GM21786 (cell line): ENCODE measurements at regions not wholly inside any gene's neighbourhood (a gene's known extent, or its start where the extent isn't known, plus 50 kb on each side); places are given as distances from the start of the nearest gene placed in this dataset.
"Not testable (repeated sequence)": the region's sequence is repeated elsewhere in the genome, so short reads cannot be mapped to it uniquely, and the experiment has no call there.

Source experiments
- ATAC-seq: cut with Tn5 transposase; IDR thresholded peaks from one replicate; pipeline ENCODE4 v1.9.1; 2021; ENCODE audit not compliant: unreplicated experiment

DNA sequence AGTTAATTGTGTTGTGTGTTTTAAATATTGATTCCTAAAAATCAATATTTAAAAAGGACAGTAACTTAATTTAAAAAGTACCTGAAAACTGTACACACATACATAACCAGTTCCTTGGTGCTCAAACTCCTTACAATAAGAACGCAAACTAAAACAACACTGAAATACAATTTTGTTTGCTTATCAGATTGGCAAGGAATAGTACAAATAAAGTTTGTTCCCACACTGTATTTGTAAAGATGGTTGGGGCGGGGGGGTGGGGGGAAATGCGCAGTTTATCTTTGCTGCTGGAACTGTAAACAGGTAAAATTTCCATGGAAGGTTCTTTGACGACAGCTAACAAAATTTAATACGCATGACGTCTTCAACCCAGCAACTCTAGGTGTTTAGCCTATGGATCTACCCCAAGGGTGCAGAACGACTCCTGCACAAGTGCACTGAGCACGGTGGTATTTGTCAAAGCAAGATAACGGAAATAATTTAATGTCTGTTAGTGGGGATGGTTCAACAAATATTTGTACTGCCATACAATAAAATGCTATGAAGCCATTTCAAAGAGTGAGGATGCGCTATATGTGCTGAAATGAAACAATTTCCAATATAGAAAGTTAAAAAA lies 96.5 kb downstream of the ING1 start:
- ATAC-seq, result no peak

DNA sequence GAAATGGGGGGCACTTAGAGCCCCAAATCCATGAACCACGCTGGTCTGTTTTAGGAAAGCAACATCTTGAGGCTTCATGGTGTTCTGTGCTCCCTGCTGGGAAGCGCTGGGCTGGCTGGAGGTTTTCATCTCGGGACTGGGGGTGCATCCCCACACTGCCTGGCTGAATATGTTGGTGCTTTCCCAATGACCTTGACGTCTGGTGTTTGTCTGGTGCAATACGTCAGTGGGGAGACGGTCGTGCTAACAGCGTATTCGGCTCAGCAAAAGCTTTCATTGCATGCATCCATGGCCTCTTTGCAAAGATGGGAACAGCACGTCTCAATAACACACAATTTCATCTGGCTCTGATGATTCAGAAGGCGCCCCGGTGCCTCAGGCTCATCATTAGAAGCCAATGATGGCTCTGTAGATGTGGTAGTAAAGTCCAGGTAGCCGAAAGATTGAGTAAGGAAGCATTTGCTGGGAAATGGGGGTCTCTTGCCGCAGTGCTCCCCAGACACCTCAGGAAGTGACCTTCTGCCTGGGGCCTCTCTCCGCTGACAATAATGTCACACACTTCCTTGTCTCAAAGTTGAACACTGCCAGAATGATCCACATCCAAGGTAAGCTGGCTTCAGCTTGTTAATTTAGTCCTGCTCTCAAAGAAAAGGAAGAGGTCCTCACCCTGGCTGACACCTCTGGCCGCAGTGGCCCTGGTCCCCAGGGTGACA lies 97.7 kb downstream of the ING1 start:
- no peak for ATAC-seq

DNA sequence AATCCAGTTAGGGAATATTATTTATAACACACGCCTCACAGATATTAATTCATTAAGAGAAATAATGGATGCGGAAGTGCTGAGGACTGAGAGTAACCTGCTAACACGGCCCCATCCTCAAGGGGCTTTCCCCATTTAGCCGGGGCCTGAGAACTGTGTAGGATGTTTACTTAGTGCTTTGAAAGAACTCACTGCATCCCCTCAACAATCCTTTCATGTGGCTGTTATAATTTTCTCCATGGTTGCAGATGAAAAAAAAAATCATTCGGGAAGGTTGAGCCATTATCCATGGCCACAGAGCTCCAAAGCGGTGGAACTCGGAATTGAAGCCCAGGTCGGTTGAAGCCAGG lies 98.2 kb downstream of the ING1 start:
- ATAC-seq, result no peak

DNA sequence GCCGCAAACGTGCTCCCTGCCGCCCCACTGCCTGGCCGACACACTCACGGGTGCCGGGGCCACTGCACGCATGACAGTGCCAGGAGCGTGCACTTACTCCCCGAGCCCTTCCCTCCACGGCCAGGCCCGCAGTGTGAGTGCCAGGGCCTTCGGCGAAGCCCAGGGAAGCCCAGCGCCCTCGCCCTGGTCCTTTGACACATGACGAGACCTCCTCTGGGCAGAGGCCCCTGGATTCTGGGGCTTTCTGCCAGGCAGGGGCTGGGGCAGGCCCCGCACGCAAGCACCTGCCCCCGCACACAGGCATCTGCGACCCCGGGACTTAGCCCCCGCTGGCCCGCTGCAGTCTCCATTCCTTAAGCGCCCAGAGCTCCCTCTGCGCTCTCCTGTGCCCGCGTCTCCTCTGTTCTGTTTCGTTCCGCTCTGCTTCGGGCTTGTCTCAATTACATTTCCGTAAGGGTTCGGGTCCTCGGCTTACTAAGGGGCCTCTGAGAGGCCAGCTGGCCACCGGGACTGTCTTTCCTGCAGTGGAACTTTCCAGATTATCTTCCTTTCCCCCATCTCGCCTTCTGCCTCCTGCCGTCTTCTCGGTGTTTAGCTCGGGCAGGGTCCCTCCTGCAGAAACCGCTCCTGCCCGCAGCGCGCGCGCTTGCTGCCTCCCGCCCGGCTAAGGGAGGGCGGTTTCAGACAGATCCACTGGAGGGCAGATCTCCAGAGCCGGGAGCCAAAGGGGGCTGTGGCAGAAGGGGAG lies 98.8 kb downstream of the ING1 start:
- no peak for ATAC-seq

DNA sequence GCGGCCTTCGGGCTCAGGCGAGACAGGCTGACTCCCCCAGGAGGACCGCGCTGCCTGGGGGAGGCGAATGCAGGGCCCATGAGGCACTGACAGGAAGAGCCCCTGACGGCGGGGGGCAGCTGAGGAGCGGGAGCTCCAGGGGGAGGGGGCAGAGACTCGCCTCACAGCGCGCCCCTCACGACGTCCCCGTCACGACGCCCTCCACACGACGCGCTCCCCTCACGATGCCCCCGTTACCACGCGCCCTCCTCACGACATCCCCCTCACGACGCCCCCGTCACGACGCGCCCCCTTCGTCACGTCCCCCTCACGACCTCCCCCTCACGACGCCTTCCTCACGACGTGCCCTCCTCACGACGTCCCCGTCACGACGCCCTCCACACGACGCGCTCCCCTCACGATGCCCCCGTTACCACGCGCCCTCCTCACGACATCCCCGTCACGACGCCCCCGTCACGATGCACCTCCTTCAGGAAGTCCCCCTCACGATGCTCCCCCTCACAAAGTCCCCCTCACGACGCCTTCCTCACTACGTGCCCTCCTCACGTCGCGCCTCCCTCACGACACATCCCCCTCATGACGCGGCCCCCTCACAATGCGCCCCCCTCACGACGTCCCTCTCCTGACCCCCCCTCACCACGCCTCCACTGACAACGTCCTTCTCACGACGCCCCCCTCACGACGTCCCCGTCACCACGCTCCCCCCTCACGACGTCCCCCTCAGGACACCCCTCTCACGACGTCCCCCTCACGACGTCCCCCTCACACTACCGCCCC lies 99.6 kb downstream of the ING1 start:
- no peak for ATAC-seq

DNA sequence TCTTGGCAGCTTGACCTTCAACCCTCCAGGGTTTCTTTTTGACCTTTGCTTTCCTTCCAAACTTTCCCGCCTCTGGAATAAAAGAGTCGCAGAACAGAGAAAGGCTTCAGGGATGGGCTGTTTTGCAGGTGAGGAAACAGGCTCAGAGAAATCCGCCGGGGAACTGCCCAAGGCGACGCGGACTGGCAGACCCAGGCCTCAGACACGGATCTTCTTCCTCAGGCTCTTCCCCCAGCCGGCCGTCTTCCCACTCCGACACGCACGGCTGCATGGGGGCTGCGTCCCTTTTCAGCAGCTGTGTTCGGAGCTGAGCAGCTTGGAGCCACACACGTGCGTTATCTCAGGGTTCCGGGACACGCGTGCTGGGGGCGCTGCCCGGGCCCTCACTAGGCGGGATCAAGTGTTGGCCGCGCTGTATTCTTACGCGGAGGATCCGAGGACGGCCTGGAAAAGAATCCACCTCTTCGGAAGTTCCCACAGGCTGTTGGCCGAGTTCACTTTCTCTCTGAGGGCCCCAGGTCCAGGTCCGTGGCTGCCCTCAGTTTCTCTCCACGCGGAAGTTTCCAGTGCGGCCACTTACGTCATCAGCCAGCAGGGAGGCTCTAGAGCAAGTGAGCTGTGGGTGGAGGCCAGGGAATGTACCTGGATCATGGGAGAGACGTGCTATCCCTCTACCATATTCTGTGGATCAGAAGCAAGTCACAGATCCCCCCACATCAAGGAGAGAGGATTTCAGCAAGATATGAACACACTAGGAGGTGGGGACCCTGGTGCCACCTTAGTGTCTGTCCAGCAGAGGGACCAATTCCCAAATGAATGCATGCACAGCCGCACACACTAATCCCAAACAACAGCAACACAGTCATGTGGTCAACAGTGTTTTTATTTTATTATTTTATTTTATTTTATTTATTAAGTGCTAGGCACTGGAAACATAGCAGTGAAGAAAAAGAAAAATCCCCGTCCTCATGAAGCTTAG lies 100.4 kb downstream of the ING1 start:
- no peak for ATAC-seq

DNA sequence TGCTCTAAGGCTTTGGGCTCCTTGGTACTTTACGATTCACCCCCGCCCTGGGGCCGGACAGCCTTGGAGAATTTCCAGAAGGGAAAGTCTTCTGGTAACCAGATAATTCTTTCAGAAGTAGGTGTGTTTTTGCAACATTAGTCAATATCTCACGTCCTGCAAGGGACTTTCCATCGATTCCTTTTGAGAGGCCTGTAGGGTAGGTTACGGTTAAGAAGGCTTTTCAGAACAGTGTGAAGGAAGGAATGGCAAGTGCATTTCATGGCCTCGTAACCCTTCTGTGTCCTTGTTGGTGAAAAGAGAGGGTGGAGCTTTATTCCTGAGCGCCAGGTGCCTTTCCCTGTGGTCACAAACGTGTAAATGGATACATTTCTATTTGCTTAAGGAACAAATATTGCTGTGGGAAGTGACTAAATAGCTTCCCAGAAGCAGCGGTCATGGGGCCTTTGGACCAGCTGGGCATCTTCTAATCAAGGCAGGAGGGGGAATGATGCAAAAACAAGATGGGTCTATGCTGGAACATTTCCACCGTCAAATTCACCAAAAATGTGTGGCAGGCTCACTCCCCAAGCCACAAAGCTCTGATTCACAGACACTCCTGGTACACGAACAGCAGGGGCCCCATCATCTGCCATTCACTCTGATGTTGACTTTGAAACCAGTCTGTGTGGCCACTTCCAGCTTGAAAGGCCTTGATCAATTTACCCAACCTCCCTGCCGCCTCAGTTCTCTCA lies 99.2 kb downstream of the ANKRD10 start:
- ATAC-seq, result no peak

DNA sequence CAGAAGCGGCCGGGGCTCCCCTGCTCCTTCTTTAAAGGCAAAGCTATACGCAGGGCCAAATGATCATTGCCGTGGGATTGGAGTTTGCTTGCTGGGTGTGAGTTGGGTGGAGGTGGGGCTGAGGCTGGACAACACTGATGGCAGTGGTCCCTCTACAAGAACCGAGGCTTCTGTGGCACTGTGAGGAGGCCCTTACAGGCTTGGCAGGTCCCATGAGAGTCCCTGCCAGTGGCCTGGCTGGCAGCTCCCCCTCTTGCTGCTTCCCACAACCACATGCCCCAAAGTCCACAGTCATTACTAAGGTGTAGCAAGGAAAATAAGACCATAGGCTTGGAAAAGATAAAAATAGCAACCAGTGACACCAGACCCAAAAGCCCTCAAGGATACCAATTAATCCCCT lies 98.4 kb downstream of the ANKRD10 start:
- ATAC-seq, result no peak

DNA sequence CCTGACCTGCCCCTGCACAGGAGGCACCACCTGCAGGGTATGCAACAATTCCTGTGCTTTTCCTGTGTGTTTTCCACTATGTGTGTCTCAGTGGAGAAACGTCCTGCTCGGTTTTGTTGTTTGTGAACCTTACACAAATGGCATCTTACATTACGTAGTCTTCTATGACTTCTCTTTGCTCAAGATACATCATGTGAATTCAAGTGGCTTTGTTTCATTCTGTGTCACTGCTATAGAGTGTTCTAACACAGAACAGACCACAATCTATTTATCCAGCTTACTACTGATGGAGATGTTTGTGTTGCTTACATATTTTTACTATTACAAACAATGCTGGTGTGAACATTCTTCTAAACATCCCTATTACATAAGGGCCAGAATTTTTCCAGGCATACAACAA lies 97.7 kb downstream of the ANKRD10 start:
- no peak for ATAC-seq

DNA sequence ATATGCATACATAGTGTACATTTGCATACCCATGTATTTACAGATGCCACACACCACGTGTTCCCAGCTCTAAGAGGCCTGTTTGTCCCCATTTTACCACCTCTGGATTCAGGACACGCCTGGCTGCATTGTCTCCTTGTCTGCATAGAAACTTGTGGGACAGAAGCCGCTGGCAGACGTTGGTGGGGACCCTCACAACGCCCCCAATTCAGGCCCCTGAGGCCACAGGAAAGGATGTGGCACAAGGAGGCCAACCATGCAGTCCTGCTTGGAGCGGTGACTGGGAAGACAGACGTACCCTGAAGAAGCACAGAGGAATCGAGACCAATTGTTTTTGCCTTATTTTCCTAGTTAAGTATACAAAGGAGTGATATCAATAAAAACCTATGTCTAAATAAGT lies 96.1 kb downstream of the ANKRD10 start:
- ATAC-seq, result no peak

DNA sequence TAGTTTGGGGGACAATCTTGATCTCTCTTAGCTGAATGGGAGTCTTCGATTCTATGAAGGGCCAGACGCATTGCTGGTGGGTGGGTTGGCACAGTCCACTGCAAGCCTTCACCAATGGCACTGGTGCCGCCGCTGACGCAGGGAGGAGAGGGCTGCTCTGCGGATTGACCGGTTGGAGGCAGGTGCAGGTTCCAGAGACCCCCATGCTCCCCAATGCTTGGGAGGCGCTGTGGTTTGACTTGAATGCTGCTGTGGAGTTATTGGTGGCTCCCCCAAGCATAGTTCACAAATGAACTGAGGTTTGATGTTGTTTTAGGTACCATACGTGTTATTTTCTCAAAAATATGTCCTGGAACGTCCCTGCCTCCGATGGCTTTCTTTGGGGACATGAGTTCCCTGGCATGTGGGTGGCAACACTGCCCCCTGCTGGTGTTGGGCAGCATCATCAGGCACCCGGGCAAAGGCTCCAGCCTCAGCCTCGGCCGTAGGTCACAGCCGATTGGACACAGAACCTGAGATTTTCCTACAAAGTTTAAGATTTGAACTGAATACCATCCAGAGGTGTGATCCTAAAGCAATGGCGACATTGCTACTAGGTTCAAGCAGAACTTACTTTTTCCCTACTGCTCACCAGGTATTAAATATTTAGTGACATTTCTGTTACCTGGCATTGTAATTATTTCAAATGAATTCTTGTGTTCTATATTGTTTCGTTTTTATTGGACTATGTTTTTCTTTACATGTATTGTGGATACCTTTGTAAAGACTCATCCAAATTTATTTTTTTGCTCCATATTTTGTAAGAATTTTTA lies 95.5 kb downstream of the ANKRD10 start:
- peak; percentile 85 for ATAC-seq

DNA sequence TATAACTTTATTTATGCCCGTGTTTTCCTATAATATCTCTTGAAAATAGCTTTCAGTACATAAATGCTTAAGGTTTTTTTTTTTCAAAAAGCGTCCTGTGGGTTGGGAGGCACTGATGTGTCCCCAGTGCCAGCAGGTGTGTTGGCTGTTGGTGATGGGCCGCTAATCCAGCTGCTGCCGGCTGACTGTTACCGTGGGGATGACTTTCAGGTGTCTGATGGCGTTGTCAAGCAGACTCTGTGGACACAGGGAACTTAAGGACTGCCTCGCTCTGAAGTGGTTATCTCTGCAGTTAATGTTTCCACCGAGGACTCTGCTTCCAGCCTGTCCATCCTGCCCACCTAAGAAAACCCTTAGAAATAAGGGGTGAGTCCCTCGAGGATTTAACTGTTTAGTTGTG lies 94.5 kb downstream of the ANKRD10 start:
- ATAC-seq, result no peak

DNA sequence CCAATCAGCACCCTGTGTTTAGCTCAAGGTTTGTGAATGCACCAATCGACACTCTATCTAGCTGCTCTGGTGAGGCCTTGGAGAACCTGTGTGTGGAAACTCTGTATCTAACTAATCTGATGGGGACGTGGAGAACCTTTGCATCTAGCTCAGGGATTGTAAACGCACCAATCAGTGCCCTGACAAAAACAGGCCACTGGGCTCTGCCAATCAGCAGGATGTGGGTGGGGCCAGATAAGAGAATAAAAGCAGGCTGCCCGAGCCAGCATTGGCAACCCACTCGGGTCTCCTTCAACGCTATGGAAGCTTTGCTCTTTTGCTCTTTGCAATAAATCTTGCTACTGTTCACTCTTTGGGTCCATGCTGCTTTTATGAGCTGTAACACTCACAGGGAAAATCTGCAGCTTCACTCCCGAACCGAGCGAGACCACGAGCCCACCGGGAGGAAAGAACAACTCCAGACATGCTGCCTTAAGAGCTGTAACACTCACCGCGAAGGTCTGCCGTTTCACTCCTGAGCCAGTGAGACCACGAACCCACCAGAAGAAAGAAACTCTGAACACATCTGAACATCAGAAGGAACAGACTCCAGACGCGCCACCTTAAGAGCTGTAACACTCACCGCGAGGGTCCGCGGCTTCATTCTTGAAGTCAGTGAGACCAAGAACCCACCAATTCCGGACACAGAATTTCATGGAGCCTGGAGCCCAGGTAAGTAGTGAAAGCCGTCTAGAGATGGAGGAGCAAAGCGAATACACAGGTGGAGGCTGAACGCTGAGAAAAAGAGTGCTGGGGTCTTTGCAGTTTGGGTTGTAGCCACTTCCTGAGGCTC lies 92.8 kb downstream of the ANKRD10 start:
- not testable (repeated sequence) for ATAC-seq

DNA sequence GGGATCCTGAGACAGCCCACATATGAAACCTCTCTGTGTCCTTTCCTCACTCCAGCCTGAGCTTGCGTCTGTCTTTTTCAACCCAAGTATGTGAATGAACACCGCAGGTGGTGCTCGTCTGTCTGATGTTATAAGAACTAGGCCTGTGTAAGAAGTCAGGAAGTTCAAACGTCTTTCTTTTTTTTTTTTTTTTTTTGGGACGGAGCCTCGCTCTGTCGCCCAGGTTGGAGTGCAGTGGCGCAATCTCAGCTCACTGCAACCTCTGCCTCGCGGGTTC lies 92.3 kb downstream of the ANKRD10 start:
- no peak for ATAC-seq

DNA sequence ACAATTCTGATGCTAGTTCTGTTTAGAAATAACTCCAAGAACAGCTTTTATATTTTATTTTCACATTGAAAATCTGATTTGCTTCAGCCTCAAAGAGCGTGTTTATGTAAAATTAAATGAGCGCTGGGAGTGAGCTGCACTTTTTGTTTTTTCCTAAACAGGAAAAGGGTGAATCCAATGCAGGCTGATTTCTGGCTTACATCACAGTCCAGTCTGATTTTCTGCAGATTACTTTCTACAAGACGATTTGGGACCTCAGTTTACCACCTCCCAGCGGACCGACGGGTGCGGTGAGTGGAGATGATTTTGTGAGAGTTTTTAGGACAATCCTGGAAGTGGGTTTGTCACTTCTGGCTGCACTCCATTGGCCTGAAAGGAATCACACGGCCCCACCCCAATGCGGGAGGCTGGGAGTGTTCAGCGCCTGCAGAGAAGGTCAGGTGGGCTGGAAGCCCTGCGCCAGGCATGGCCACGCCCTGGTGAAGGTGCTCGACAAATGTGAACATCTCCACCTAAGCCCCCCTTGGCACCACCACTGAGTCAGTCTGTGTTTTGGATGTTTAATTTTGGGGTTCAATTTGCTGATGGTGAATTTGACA lies 90.1 kb downstream of the ANKRD10 start:
- ATAC-seq, result no peak

DNA sequence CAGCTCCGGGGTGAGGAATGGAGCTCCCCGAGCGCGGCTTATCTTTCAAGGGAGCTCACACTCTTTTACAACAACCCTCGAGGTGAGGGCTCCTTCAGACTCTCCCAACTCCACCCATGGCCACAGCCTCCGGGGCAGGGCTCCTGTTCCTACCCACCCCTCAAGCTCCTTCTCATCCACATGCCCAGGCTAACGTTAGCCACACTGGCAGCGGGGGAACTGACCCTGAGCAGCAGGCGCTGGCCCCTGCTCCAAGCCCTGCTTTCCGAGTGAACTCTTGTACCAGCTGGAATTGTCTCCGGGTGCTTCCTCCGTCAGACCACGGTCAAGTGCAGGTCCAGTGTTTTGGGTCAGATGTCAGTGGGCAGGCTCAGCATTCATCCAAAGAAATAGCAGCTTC lies 89.4 kb downstream of the ANKRD10 start:
- ATAC-seq, result no peak

DNA sequence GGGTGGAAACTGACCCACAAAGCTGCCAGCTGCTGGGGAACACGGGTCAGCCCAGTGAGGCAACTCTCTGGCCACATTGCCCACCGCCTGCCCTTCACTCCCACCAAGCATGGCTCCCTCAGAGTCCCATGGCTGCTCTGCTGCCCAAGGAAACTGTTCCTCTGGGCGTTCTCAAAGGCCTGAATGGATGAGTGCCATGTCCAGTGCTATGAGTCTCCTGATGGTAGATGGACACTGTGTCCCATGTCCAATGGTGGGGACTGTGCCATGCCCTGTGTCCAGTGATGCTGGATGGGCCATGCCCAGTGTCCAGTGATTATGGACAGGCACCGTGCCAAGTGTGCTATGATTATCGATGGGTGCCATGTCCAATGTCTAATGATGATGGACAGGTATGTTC lies 88.8 kb downstream of the ANKRD10 start:
- no peak for ATAC-seq
